A172 (cell line): ENCODE measurements at regions not wholly inside any gene's neighbourhood (a gene's known extent, or its start where the extent isn't known, plus 50 kb on each side); places are given as distances from the start of the nearest gene placed in this dataset.
A peak's percentile ranks its signal among the peaks of the same experiment; 100 is the strongest.
"Not testable (repeated sequence)": the region's sequence is repeated elsewhere in the genome, so short reads cannot be mapped to it uniquely, and the experiment has no call there.

Source experiments
- DNase-seq: peaks from one replicate; pipeline ENCODE4 v3.0.0-alpha.2; 2015; ENCODE audit warnings: low spot score

DNA sequence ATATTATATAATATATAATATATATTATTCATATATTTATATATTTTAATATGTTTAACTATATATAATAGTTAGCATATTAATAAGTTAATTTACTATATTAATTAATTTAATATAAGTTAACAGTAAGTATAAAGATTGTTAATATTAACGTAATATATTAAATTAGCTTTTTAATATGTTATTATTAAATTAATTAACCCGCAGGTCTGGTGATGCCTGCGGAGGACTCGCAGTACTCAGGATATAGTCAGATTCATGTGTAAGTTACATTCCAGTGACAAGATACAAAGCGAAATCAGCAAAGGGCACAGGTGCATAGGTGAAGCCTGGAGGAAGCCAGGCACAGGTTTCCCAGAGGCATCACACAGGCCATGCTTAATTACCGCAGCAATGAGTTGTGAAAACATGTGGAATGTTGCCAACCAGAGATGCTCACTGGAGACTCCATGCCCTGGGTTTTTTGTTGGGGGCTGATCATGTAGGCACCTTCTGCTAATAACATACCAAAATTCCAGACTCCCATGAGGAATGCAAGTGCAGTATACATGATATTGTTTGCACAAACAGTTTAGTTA is 130.4 kb upstream of the MPHOSPH6 start:
- DNase-seq, result no peak

DNA sequence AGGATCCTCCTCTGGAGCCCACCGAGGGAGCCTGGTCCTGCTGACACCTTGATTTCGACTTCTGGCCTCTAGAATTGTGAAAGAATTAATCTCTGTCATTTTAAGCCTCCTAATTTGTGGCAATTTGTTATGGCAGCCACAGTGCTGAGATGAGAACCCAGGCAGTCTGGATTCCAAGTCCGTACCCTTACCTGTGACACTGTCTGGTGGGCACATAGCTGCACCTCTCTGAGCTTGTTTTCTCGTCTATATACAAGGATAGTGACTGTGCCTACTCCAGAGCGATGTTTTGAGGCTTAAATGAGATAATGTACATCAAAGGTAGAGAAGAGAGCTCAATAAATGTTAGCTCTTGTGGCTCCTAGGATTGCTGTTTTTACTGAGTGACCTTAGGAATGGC is 128.4 kb upstream of the MPHOSPH6 start:
- no peak for DNase-seq

DNA sequence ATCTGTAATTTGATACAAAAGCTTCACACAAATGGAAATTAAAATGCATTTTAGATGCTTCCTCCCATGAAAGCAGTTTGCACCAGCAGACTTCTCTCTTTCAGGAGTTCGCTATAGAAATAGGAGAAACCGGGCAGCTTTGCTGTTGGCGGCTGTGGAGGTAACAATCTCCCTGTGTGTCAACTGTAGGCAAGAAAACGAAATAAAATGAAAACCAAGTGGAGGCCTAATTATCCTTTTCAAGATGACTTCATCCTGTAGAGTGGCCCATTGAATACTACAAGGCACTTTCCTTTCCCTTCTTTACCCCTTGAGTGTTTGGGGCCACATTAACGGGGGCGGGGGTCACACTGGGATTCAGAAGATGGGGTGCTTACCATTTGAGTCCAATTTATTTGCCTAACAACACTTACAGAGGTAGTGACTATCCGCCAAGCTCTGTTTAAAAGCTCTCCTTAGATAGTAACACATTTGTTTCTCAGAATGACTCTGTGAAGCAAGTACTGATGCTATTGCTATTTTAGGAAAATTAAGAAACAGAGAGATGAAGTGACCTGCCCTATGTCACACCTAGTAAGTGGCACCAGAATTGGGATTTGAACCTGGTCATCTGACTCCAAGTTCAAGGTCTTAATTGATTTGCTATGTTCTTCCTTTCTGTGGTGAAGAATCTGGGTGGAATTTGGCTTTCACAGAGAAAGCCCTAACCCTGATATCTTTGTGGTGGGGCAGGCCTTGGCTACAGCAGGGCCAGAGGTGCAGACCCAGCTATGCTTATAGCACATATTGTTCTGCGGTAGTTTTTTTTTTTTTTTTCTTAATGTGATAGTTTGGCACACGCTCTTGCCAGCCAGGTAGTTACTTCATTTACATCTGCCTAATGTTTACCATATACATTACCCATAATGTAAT is 125.5 kb upstream of the MPHOSPH6 start:
- DNase-seq, result no peak

DNA sequence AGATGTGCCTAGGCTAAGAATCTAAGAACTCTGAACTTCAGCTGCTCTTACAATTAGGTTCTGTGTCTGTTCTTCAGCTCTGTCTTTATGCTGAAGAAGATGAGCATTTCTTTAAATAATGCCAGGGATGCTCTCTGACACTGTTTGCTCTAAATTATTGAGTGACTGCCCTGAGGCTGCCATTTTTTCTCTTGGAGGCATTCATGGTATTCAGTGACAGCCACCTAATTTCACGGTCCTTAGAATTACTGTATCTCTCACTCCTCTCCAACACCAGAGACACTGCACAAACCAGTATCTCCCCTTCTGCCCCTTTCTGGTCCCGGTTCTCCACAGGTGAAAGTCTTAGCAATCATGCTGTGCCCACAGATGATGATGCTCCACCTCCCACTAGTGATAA is 123.6 kb upstream of the MPHOSPH6 start:
- no peak for DNase-seq

DNA sequence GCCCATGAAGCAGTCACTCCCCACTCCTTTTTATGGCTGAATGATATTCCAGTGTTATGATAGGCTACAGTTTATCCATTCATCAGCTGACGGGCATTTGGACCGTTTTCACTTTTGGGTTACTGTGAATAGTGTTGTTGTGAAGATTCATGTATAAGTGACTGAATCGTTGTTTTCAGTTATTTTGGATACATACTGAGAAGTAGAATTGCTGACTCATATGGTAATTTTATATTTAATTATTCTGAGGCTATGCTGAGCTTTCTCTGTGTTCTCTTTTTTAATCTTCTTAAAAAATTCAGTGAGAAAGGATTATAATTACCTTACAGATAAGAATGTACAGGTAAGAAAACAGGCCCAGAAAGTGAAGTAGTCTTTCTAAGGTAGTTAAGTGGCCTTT is 117.9 kb upstream of the MPHOSPH6 start:
- DNase-seq, result no peak

DNA sequence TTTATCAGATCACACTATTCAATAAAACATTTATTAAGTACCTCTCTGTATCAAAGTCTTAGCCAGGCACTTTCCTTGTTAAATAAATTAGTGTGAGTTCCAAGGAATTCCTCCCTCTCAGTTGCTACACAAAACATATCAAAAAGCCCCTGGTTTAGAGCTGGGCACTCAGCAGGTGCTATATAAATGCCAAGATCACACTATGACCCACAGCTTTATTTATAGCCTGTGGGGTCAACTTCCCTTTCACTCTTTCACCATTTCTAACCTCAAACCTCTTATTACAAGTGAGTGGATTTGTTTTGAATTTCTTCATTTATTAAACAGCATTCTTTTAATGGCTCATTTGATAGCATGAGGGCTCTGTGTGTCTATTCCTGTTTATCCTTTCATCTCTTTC is 112.6 kb upstream of the MPHOSPH6 start:
- no peak for DNase-seq

DNA sequence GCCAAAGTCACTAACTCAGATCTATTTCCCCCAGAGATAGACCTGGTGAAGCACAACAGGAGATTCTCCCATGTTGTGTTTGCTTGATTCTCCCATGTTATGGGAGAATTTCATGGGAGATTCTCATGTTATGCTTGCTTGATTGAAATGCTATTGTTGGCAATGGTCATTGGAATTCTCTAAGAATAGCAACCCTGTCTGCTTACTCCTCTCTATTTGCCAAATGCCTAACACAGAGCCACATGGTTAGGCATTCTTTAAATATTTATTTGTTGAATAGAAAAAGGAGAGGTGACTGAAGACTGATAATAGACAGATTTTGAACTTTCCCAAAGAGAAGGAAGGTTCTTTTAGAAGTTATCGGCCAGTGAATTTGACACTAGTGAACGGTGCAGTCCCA is 111.5 kb upstream of the MPHOSPH6 start:
- DNase-seq, result no peak

DNA sequence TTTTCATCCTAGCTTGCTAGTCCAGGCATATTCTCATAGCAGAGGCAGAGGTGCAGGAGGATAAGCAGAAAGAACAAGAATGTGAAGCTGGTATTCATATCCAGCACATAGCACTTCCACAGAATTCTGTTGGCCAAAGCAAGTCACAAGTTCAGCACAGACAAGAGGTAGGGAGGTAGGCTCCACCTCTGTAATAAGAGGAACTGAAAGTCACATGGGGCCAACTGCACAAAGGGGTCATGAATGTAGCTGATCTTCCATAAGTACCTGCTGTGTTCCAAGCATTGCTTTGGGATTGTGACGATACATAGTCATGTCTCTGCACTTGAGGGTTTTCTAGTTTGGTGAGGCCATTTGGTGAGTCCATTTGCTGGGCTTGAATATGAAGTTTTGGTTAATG is 110.8 kb upstream of the MPHOSPH6 start:
- no peak for DNase-seq

DNA sequence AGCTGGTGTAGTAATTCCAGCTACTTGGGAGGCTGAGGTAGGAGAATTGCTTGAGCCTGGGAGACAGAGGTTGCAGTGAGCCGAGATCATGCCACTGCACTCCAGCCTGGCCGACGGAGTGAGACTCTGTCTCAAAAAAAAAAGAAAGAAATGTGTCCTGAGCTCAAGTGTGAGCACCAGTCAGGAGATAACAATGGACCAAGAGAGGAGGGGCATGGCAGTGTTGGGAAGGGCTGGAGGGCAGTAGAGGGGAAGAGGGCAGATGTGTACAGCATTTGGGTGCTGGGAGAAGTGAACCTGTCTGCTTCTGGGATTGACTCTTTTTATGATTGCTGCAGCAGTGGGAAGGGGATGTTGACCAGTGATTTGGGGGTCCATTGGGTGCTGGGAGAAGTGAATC is 105.3 kb upstream of the MPHOSPH6 start:
- not testable (repeated sequence) for DNase-seq

DNA sequence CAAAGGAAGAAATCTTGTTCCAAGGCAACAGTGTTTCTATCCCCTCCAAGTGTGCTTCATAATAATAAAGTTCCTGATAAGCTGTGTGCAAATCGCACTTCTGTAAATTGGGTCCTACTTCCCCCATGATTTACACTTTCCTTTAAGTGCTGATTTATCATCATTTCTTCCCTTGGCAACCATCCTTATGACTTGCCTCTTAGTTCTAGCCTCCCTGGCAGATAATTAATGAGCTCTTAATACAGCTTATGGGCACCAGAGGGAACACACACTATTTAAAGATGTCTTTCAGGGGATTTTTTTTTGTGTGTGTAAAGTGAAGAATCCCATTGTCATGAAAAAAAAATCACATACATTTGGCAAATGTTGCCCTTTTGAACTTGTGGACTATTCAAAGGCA is 101.6 kb upstream of the MPHOSPH6 start:
- DNase-seq, result no peak

DNA sequence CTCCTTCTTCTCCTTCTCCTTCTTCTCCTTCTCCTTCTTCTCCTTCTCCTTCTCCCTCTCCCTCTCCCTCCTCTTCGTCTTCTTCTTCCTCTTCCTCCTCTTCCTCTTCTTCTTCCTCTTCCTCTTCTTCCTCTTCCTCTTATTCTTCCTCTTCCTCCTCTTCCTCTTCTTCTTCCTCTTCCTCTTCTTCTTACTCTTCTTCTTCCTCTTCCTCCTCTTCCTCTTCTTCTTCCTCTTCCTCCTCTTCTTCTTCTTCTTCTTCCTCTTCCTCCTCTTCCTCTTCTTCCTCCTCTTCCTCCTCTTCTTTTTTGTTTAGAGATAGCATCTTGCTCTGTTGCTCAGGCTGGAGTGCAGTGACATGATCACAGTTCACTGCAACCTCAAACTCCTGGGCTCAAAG is 97.7 kb upstream of the MPHOSPH6 start:
- DNase-seq, result not testable (repeated sequence)

DNA sequence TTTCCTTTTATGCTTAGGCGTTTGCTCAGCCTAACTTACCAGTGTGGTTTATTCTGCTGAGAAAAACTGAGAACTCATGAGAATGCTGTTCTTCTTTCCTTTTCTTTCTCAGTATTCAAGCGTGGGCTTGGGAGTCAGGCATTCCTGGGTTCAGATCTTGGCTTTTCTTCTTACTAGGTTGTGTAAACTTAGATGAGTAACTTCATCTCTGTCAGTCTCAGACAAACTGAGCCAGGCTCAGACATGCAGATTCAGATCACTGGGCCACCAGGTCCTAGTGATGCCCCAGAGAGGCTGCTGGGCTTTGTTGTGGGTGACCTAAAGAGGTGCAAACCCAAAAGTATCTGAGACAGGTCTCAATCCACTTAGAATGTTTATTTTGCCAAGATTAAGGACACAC is 95.8 kb upstream of the MPHOSPH6 start:
- no peak for DNase-seq

DNA sequence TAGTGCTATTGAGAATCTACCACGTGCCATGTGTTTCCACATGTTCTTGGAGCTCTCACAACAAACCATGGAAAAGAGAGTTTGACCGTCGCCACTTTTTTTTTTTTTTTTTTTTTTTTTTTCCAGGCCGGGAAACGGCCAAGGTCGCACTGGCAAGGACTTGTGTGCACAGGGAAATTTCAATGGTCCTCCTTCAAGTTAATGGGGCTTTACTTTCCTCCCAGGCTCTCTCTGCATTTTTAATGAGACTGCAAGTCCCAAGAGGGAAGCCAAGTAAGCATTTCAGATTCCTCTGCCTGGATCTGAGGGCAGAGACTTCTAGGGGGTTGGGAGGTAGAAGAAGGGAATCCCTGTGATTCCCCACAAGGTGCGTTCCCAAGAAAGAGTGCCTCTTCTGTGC is 94.7 kb upstream of the MPHOSPH6 start:
- no peak for DNase-seq

DNA sequence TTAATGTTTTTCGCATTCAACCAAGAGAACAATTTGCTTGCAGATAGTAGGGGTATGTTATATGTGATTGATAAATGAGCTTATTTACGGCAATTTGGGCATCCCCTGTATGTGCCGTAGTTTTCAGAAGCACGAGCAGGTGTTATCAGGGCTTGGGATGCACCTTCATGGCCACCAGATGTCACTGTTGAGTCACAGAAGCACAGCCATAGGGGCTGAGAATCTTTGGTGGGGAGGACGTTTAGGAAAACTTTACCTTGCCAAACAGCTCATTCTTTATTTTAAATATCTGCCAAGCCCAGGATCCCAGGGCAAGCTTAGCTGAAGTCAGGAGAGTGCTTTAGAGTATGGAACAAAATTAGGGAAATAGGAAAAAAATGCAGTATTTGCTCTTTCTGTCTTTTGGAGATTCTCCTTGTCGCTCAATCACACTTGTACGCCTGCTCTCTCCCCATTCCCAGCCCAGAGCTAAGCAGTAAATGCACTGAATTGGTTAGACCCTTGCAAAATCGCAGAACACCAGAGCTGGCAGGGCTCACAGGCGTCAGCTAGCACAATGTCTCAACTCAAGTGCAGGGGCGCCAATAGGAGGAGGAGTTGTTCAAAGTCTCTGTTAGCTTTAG is 93.6 kb upstream of the MPHOSPH6 start:
- DNase-seq, result peak; percentile 48

DNA sequence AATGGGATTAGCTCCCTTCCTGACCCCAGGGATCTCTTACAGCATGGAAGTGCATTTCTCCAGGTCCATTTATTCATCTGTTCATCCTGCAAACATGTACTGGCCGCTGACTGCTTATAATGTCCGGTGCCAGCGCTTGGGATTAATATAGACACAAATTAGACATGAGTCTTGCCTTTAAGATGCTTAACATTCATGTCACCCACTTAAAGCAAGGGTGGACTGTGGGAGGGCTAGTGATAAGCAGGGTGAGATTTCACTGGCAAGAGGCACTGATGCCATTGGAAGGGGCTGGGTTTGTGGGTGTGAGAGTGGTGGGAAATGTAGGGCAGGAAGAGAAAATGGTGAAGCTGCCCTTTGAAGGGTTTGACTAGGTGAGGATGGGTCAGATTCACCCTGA is 92.2 kb upstream of the MPHOSPH6 start:
- no peak for DNase-seq

DNA sequence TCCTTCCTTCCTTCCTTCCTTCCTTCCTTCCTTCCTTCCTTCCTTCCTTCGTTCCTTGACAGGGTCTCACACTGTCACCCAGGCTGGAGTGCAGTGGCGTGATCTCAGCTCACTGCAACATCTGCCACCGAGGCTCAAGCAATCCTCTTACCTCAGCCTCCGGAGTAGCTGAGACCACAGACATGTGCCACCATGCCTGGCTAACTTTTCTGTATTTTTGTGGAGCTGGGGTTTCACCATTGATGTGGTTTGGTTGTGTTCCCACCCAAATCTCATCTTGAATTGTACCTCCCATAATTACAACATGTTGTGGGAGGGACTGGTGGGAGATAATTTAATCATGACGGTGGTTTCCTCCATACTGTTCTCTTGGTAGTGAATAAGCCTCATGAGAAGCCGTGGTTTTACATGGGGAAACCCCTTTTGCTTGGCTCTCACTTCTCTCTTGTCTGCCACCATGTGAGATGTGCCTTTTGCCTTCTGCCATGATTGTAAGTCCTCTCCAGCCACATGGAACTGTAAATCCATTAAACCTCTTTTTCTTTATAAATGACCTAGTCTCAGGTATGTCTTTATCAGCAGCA is 90.3 kb upstream of the MPHOSPH6 start:
- DNase-seq, result peak; percentile 5

DNA sequence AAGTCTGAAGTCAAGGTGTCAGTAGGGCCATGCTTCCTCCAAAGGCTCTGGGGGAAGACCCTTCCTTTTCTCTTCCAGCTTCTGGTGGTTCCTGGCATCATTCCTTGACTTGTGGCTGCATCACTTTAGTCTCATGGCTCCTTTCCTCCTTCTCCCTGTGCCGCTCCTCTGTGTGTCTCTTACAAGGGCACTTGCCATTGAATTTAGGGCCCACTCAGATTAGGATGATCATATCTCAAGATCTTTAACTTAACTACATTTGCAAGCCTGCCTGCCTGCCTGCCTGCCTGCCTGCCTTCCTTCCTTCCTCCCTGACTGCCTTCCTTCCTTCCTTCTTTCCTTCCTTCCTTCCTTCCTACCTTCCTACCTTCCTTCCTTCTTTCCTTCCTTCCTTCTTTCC is 89.7 kb upstream of the MPHOSPH6 start:
- DNase-seq, result no peak

DNA sequence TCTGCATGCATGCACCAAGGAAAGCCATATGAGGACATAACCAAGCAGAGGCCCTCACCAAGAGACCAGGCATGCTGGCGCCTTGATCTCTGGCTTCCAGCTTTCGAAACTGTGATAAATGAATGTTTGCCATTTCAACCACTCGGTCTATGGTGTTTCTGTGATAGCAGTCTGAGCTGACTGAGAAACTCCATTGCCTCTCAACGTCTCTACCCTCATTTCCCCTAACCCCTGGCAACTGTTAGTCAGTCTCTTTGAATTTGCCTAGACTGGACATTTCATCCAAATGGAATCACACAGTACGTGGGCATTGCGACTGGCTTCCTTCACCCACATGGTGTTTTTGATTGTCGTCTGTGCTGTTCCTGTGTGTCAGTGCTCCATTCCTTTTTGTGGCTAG is 88.0 kb upstream of the MPHOSPH6 start:
- no peak for DNase-seq

DNA sequence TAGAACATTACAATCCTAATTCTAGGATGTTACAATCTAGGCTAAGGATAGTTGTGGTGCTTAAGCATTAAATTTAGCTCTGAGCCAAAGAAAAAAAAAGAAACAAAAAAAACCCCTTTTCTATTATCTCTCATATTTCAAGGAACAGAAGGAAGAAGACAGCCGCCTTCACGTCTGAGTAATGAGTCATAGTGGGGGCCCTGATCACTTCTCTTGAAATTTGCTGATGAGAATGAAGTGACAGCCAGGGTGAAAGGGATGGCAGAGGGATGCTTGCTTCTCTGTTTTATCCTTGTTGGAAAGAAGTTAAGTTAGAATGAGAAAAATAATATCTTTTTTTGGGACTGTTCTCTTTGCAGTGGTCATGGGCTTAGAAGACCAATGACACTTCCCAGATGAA is 82.6 kb upstream of the MPHOSPH6 start:
- no peak for DNase-seq

DNA sequence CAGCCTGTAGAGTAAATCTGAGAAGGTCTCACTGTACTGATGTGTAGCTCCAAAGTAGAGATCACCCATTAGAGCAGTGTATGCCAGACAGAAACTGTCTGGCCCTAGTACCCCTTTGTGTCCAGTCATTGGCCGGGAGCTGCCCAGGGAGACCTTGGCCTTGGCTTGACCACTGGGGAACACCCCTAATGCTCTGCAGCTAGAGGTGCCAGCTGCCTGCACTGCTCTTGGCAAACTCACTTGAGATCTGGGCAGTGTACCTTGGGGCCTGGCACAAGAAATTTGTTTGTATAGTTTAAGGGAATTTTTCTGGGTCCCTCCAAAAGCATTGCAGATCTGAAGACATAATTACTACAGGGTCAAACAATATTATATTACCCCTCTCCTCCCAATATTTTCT is 78.7 kb upstream of the MPHOSPH6 start:
- no peak for DNase-seq

DNA sequence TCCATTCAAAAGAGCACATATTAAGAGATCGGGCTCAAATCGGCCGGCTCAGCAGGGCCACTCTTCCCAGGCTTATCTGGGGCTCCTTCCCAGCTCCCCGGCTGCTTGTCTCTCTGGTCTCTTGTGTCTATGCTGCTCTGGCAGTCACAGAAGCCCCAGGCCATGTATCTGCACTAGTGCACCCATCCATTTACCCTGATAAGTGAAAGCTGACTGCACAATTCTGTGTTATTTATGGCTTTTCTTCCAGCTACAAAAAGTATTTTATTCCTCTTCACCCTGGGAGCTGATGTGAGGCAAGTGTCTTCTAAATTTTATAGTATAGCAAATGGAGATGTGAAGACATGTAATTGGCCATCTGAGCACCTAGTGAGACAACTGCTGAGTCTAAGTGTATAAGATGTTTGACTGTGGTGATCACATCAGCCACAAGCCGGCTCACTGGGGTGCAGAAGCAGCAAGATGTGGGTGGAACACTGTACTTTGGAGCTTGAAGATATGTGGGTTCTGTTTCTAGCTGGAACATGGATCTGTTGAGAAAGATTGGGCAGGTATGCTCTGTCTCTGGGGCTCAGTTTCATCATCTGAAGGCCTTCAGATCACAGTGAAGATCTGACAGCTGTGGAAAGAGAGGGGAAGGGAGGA is 78.1 kb upstream of the MPHOSPH6 start:
- DNase-seq, result no peak

DNA sequence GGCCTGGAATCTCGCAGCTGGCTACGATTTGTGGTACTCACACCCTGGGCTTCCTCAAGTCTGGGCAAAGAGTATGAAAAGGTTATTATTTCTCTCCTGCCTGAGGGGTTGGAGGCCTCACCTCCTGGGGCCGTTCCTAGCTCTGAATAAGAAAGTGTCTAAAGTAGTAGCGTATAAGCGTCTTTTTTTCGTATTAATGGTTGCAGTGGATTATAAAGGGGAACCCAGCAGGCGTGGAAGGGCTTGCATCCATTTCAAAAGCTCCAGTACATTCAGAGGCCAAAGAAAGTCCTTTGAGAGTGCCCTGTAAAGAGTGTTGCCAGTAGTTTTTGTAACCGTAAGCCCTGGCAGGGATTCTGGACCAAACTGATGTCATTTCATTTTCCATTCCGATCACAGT is 72.2 kb upstream of the MPHOSPH6 start:
- DNase-seq, result no peak
